H1 (cell line): ENCODE measurements at regions not wholly inside any gene's neighbourhood (a gene's known extent, or its start where the extent isn't known, plus 50 kb on each side); places are given as distances from the start of the nearest gene placed in this dataset.

Experiments
- CTCF ChIA-PET: fragments of 300-600 bp; sonication (Branson Sonifier 250); formaldehyde crosslinking; loops from one replicate; lab custom pipeline; 2021; ENCODE audit not compliant: partially characterized antibody; lab: Charles Lee
- POLR2A ChIA-PET: fragments of 300-600 bp; sonication (Branson Sonifier 250); formaldehyde crosslinking; loops from one replicate; lab custom pipeline; 2021; ENCODE audit warnings: inconsistent platforms; ENCODE audit not compliant: partially characterized antibody; lab: Charles Lee
- DNase-seq, 2 experiments: peaks; one replicate each; pipeline versions ENCODE4 v3.0.0 to v3.0.0-alpha.2; 2010 to 2022; ENCODE audit warnings: low spot score in 2 of 2, low read depth in 1 of 2, mixed read lengths in 1 of 2
- FAIRE-seq: peaks from 2 replicates; lab custom pipeline; 2011; peaks lifted over from hg19 to GRCh38; lab: Jason Lieb, UNC
- H2AFZ ChIP-seq: 2 replicates; pipeline ENCODE4 v1.8.1; 2012; ENCODE audit warnings: low read length, inconsistent platforms
- H2AK5ac ChIP-seq: 2 replicates; pipeline ENCODE4 v1.6.1; 2013; ENCODE audit warnings: low read depth, low read length
- H2BK120ac ChIP-seq: replicated peaks from 2 replicates; pipeline ENCODE3; 2013; ENCODE audit warnings: low read depth, low read length, inconsistent platforms
- H2BK12ac ChIP-seq: 2 replicates; pipeline ENCODE4 v1.6.1; 2013; ENCODE audit warnings: low read depth, low read length
- H2BK15ac ChIP-seq: 2 replicates; pipeline ENCODE4 v1.6.1; 2013; ENCODE audit warnings: low read length
- H2BK20ac ChIP-seq: 2 replicates; pipeline ENCODE4 v1.6.1; 2013; ENCODE audit warnings: low read length
- H2BK5ac ChIP-seq: 2 replicates; pipeline ENCODE4 v1.6.1; 2013; ENCODE audit warnings: low read depth, low read length
- H3K14ac ChIP-seq: 2 replicates; pipeline ENCODE4 v1.6.1; 2013; ENCODE audit warnings: inconsistent platforms; ENCODE audit not compliant: insufficient read length
- H3K18ac ChIP-seq: 2 replicates; pipeline ENCODE4 v1.6.1; 2013; ENCODE audit warnings: low read length; ENCODE audit errors: extremely low read depth
- H3K23ac ChIP-seq: 2 replicates; pipeline ENCODE4 v1.6.1; 2013; ENCODE audit warnings: inconsistent platforms; ENCODE audit not compliant: insufficient read length
- H3K23me2 ChIP-seq: 2 replicates; pipeline ENCODE4 v1.6.1; 2013; ENCODE audit warnings: low read depth, low read length
- H3K27ac ChIP-seq: 2 replicates; pipeline ENCODE4 v1.6.1; 2011; ENCODE audit warnings: low read depth, low read length, inconsistent platforms
- H3K27me3 ChIP-seq, 4 experiments: replicated peaks in 1 of 4; 1 replicate in 1 of 4; 2 replicates in 3 of 4; pipeline versions ENCODE4 v1.6.1 to v1.8.1; 2011 to 2013; ENCODE audit warnings: low read length in 3 of 4, mild to moderate bottlenecking in 3 of 4, inconsistent platforms in 2 of 4, mixed read lengths in 2 of 4, moderate library complexity in 1 of 4; ENCODE audit not compliant: control insufficient read depth in 3 of 4, insufficient read depth in 3 of 4; ENCODE audit errors: extremely low read depth in 1 of 4
- H3K36me3 ChIP-seq, 4 experiments: 2 replicates each; pipeline versions ENCODE4 v1.6.1 to v1.8.1; 2011 to 2013; ENCODE audit warnings: mild to moderate bottlenecking in 4 of 4, low read length in 3 of 4, moderate library complexity in 2 of 4, control low read depth in 1 of 4, inconsistent platforms in 1 of 4; ENCODE audit not compliant: insufficient read depth in 4 of 4, control insufficient read depth in 2 of 4
- H3K4ac ChIP-seq: replicated peaks from 2 replicates; pipeline ENCODE3; 2013; ENCODE audit warnings: low read length, low read depth, mixed read lengths, inconsistent platforms; ENCODE audit not compliant: insufficient read length
- H3K4me1 ChIP-seq, 4 experiments: replicated peaks in 1 of 4; 1 replicate in 1 of 4; 2 replicates in 3 of 4; pipeline versions ENCODE4 v1.6.1 to v1.8.1; 2011 to 2013; ENCODE audit warnings: low read length in 3 of 4, inconsistent platforms in 2 of 4, mixed read lengths in 1 of 4; ENCODE audit not compliant: insufficient read depth in 4 of 4, control insufficient read depth in 3 of 4
- H3K4me2 ChIP-seq, 2 experiments: 2 replicates each; pipeline versions ENCODE4 v1.6.1 to v1.8.1; 2011 to 2013; ENCODE audit warnings: low read depth in 2 of 2, low read length in 2 of 2, control low read depth in 1 of 2, inconsistent platforms in 1 of 2, mild to moderate bottlenecking in 1 of 2; ENCODE audit not compliant: insufficient read depth in 1 of 2
- H3K4me3 ChIP-seq, 4 experiments: fragments of 200-600, 300-600 bp in 1 of 4; sonication (generic), shearing (Covaris generic), sonication (Bioruptor Twin) in 1 of 4; 2 replicates each; pipeline versions ENCODE4 v1.5.1 to v1.8.1; 2011 to 2016; ENCODE audit warnings: low read length in 4 of 4, low read depth in 3 of 4, control low read depth in 2 of 4, inconsistent platforms in 2 of 4, mild to moderate bottlenecking in 2 of 4, mixed read lengths in 1 of 4, moderate library complexity in 1 of 4; ENCODE audit not compliant: insufficient read depth in 2 of 4; ENCODE audit errors: extremely low read depth in 1 of 4
- H3K56ac ChIP-seq: replicated peaks from 2 replicates; pipeline ENCODE3; 2013; ENCODE audit warnings: low read depth, mild to moderate bottlenecking, mixed read lengths, low read length, inconsistent platforms; ENCODE audit not compliant: insufficient read length
- H3K79me1 ChIP-seq: 2 replicates; pipeline ENCODE4 v1.6.1; 2013; ENCODE audit warnings: low read depth, low read length, control low read depth
- H3K79me2 ChIP-seq, 2 experiments: 2 replicates each; pipeline versions ENCODE4 v1.6.1 to v1.8.1; 2012 to 2013; ENCODE audit warnings: low read length in 2 of 2, mild to moderate bottlenecking in 2 of 2, inconsistent platforms in 1 of 2; ENCODE audit not compliant: insufficient read depth in 2 of 2, control insufficient read depth in 1 of 2
- H3K9ac ChIP-seq, 4 experiments: replicated peaks in 1 of 4; 1 replicate in 1 of 4; 2 replicates in 3 of 4; pipeline versions ENCODE4 v1.6.1 to v1.8.1; 2011 to 2013; ENCODE audit warnings: low read depth in 3 of 4, low read length in 3 of 4, control low read depth in 2 of 4, mild to moderate bottlenecking in 2 of 4, moderate library complexity in 2 of 4, inconsistent platforms in 1 of 4; ENCODE audit errors: extremely low read depth in 1 of 4
- H3K9me3 ChIP-seq, 2 experiments: 2 replicates each; pipeline versions ENCODE4 v1.6.1 to v1.8.1; 2012 to 2013; ENCODE audit warnings: mild to moderate bottlenecking in 2 of 2, moderate library complexity in 2 of 2, control low read depth in 1 of 2, inconsistent platforms in 1 of 2, low read depth in 1 of 2, low read length in 1 of 2, mixed read lengths in 1 of 2; ENCODE audit not compliant: insufficient read depth in 2 of 2
- H4K20me1 ChIP-seq, 2 experiments: replicated peaks in 1 of 2; 2 replicates each; pipeline versions ENCODE3 to v1.8.1; 2011 to 2013; ENCODE audit warnings: inconsistent platforms in 2 of 2, low read length in 2 of 2, mild to moderate bottlenecking in 1 of 2; ENCODE audit not compliant: insufficient read depth in 2 of 2, control insufficient read depth in 1 of 2
- H4K5ac ChIP-seq: 2 replicates; pipeline ENCODE4 v1.6.1; 2013; ENCODE audit warnings: low read length, low read depth, mixed read lengths, inconsistent platforms; ENCODE audit not compliant: insufficient read length
- H4K8ac ChIP-seq: 2 replicates; pipeline ENCODE4 v1.8.0; 2013; ENCODE audit warnings: mild to moderate bottlenecking, moderate library complexity, low read length, inconsistent platforms; ENCODE audit not compliant: insufficient read depth; ENCODE audit errors: extremely low read depth
- H4K91ac ChIP-seq: replicated peaks from 2 replicates; pipeline ENCODE3; 2013; ENCODE audit warnings: low read length, mixed read lengths, inconsistent platforms; ENCODE audit not compliant: insufficient read length
- FOSL1 ChIP-seq: IDR thresholded peaks from 2 replicates; pipeline ENCODE4 v1.6.1; 2011; ENCODE audit warnings: mild to moderate bottlenecking, low read depth, low read length, moderate library complexity; ENCODE audit not compliant: insufficient read depth
- GTF2F1 ChIP-seq: IDR thresholded peaks from 2 replicates; pipeline ENCODE4 v1.6.1; 2012; ENCODE audit warnings: low read depth, low read length, improper control_type of control experiment, borderline replicate concordance
- HDAC2 ChIP-seq, 2 experiments: fragments of 300-600 bp in 1 of 2; sonication (generic) in 1 of 2; IDR thresholded peaks; 2 replicates each; pipeline ENCODE4 v1.6.1; 2011 to 2012; ENCODE audit warnings: low read depth in 2 of 2, low read length in 2 of 2, mild to moderate bottlenecking in 2 of 2, moderate library complexity in 2 of 2, borderline replicate concordance in 1 of 2, inconsistent platforms in 1 of 2
- HDAC6 ChIP-seq: IDR thresholded peaks from one replicate; pipeline ENCODE4 v1.7.1; 2012; ENCODE audit warnings: low read depth, mild to moderate bottlenecking, inconsistent platforms, low read length, moderate library complexity
- KDM4A ChIP-seq: IDR thresholded peaks from one replicate; pipeline ENCODE4 v1.7.1; 2012; ENCODE audit warnings: low read depth, mild to moderate bottlenecking, moderate library complexity, low read length, inconsistent platforms; ENCODE audit not compliant: severe bottlenecking
- MAFK ChIP-seq: IDR thresholded peaks from 2 replicates; pipeline ENCODE4 v1.6.1; 2012; ENCODE audit warnings: low read depth, mild to moderate bottlenecking, improper control_type of control experiment, low read length
- PHF8 ChIP-seq: fragments of 200-600 bp; sonication (generic); conservative IDR thresholded peaks from 2 replicates; pipeline ENCODE4 v1.7.1; 2012; ENCODE audit warnings: low read depth, mild to moderate bottlenecking, inconsistent platforms, low read length, moderate library complexity
- POLR2A ChIP-seq, 2 experiments: IDR thresholded peaks; 1 replicate in 1 of 2; 2 replicates in 1 of 2; pipeline ENCODE4 v1.6.1; 2011; ENCODE audit warnings: low read depth in 2 of 2, low read length in 2 of 2, mild to moderate bottlenecking in 2 of 2; ENCODE audit errors: control extremely low read depth in 1 of 2
- RAD21 ChIP-seq, 2 experiments: IDR thresholded peaks in 1 of 2; conservative IDR thresholded peaks in 1 of 2; 2 replicates each; pipeline ENCODE4 v1.6.1; 2011; ENCODE audit warnings: low read depth in 2 of 2, low read length in 2 of 2, improper control_type of control experiment in 1 of 2, inconsistent platforms in 1 of 2, mild to moderate bottlenecking in 1 of 2, moderate library complexity in 1 of 2
- SIN3A ChIP-seq, 2 experiments: IDR thresholded peaks in 1 of 2; conservative IDR thresholded peaks in 1 of 2; 2 replicates each; pipeline ENCODE4 v1.6.1; 2011 to 2012; ENCODE audit warnings: low read length in 2 of 2, improper control_type of control experiment in 1 of 2, low read depth in 1 of 2, mild to moderate bottlenecking in 1 of 2
- SIX5 ChIP-seq: IDR thresholded peaks from 2 replicates; pipeline ENCODE4 v1.6.1; 2011; ENCODE audit warnings: mild to moderate bottlenecking, low read depth, low read length
- SP2 ChIP-seq: IDR thresholded peaks from 2 replicates; pipeline ENCODE4 v1.6.1; 2012; ENCODE audit warnings: mild to moderate bottlenecking, low read length, inconsistent platforms
- SP4 ChIP-seq: IDR thresholded peaks from 2 replicates; pipeline ENCODE4 v1.6.1; 2012; ENCODE audit warnings: low read length, inconsistent platforms
- SUZ12 ChIP-seq: fragments of 200-600 bp; sonication (generic); IDR thresholded peaks from 2 replicates; pipeline ENCODE4 v1.6.1; 2012; ENCODE audit warnings: mild to moderate bottlenecking, inconsistent platforms, low read length, moderate library complexity, mixed read lengths
- WGBS, 2 experiments: shearing (Covaris generic) in 1 of 2; methylation state at CpG; one replicate each; pipeline versions ENCODE4 v1.1.6 to v1.1.7; 2013 to 2015; ENCODE audit warnings: low lambda C conversion rate in 2 of 2, mixed read lengths in 2 of 2, inconsistent platforms in 1 of 2, low coverage in 1 of 2, missing lambda C conversion rate in 1 of 2; ENCODE audit not compliant: insufficient replicate concordance in 2 of 2, insufficient coverage in 1 of 2, insufficient read length in 1 of 2; ENCODE audit errors: extremely low coverage in 1 of 2, missing lambda C conversion rate in 1 of 2; 5-methylcytosine and 5-hydroxymethylcytosine counted together

DNA sequence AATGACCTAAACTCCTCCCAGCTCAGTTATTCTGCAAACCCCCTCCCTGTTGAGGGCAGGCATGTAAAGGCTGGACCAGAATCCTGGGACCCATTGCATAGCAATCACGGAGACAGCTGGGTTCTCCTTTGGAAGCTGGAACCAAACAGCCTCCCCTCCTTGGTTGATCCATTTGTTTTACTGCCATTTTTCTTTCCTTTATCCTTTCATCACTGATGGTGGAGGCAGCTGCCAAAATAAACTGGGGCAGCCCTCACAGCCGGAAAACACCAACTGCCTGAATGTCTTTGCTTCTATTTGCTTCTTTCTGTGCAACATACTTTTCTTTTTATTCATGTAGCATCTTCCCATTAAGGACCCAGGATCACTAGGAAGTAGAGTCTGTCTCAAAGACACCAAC, 150.0 kb upstream of the SYT13 start:
- Histone ChIP-seq H4K20me1 (no peaks in the 10 kb centered on the region), H3K4me1 (peaks cover 0 to 6% (median 1%) of the 10 kb centered on the region in 4 experiments; a peak in 3 of 7 replicates), H3K23ac (no peak overlapping the region), H3K36me3 (no peaks in the 10 kb centered on the region), H3K27ac (no peak overlapping the region), H2AK5ac (no peak overlapping the region), H3K79me2 (no peaks in the 10 kb centered on the region), H3K27me3 (no peaks in the 10 kb centered on the region), H3K4me2 (no peak overlapping the region), H3K4ac (no peak overlapping the region), H3K14ac (no peak overlapping the region), H2AFZ (no peak overlapping the region), H2BK20ac (no peak overlapping the region), H3K18ac (no peak overlapping the region), H3K9me3 (no peaks in the 10 kb centered on the region), H2BK12ac (no peak overlapping the region), H2BK120ac (no peak overlapping the region), H2BK5ac (no peak overlapping the region), H4K91ac (no peak overlapping the region), H3K9ac (no peak overlapping the region), H3K56ac (no peak overlapping the region), H2BK15ac (no peak overlapping the region), H3K23me2 (no peaks in the 10 kb centered on the region), H3K79me1 (no peaks in the 10 kb centered on the region), H4K8ac (no peak overlapping the region), H3K4me3 (no peak overlapping the region), H4K5ac (no peak overlapping the region)
- DNase-seq (no peak), FAIRE-seq (no peak)
- POLR2A ChIA-PET, result no interaction called here
- CTCF ChIA-PET, result interaction anchor here (1.5 kb wide), 1 partner anchor 11 kb away, joined by 6 read pairs; no protein-coding TSS in a partner anchor
- 86% methylated on average over 2 of the region's 2 CpGs; no CpG with 5 or more reads in 1 of the 2 experiments for WGBS, 2 experiments
- no peak for TF ChIP-seq KDM4A
- TF ChIP-seq SIN3A (conservative IDR thresholded peaks at IDR 0.05 in 1 of 2, IDR thresholded peaks at IDR 0.05 in 1 of 2; ENCODE audit: low read depth in 1 of 2, low read length in 2 of 2), result no peak
- TF ChIP-seq SIX5, result no peak
- no peak for TF ChIP-seq POLR2A (IDR thresholded peaks at IDR 0.05; ENCODE audit: control extremely low read depth in 1 of 2, low read depth in 2 of 2, low read length in 2 of 2)
- no peak for TF ChIP-seq RAD21 (IDR thresholded peaks at IDR 0.05 in 1 of 2, conservative IDR thresholded peaks at IDR 0.05 in 1 of 2; ENCODE audit: low read depth in 2 of 2, low read length in 2 of 2)
- no peak for TF ChIP-seq MAFK
- no peak for TF ChIP-seq HDAC2 (IDR thresholded peaks at IDR 0.05; ENCODE audit: borderline replicate concordance in 1 of 2, low read depth in 2 of 2, low read length in 2 of 2)
- no peak for TF ChIP-seq GTF2F1
- no peak for TF ChIP-seq SP2
- TF ChIP-seq FOSL1, result no peak
- TF ChIP-seq HDAC6, result no peak
- TF ChIP-seq SUZ12, result no peak
- TF ChIP-seq PHF8, result no peak
- no peak for TF ChIP-seq SP4
